Activated naive CD4-positive, alpha-beta T cell treated with anti-CD3 and anti-CD28 coated beads, Interleukin-2, amount 50 U/mL, for 16 hours (primary cell): ENCODE measurements at regions not wholly inside any gene's neighbourhood (a gene's known extent, or its start where the extent isn't known, plus 50 kb on each side); places are given as distances from the start of the nearest gene placed in this dataset.

Source experiments
- DNase-seq: peaks from one replicate; pipeline ENCODE4 v3.0.0-alpha.2; 2020

DNA sequence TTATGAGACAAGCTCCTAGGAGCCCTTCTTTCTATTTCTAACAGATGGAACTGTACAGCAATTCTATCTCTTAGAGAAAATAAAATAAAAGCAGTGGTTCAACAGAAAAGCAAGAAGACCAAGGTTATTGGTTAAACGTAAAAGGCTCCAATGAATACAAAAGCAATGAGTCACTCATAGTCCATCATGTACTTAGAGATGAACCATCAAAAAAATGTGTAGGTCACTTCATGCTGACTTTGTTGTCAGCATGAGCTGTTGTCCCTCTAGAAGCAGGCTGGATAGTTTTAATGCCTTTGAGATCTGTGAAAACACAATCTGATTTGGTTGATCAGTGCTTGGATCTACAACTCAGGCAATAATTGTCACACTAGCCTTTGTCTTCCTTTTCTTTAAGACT is 378.6 kb upstream of the ANXA10 start:
- no peak for DNase-seq

DNA sequence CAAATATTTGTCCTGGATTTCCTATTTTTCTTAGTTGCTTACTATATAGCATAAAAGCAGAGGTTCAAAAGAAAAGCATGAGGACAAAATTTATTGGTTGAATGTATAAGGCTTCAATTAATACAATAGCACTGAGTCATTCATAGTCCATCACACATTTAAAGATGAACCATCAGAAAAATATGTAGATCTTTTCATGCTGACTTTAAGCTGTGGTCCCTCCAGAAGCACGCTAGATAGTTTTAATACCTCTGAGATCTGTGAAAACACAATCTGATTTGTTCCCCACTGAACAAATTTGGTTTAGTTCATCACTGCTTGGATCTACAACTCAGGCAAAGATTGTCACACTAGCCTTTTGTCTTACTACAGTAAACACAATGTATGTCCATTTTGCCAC is 377.2 kb upstream of the ANXA10 start:
- DNase-seq, result no peak

- no peak for DNase-seq
These were observed 374.8 kb upstream of the ANXA10 start for GRCh38 chr4:167717495-167717894.

DNA sequence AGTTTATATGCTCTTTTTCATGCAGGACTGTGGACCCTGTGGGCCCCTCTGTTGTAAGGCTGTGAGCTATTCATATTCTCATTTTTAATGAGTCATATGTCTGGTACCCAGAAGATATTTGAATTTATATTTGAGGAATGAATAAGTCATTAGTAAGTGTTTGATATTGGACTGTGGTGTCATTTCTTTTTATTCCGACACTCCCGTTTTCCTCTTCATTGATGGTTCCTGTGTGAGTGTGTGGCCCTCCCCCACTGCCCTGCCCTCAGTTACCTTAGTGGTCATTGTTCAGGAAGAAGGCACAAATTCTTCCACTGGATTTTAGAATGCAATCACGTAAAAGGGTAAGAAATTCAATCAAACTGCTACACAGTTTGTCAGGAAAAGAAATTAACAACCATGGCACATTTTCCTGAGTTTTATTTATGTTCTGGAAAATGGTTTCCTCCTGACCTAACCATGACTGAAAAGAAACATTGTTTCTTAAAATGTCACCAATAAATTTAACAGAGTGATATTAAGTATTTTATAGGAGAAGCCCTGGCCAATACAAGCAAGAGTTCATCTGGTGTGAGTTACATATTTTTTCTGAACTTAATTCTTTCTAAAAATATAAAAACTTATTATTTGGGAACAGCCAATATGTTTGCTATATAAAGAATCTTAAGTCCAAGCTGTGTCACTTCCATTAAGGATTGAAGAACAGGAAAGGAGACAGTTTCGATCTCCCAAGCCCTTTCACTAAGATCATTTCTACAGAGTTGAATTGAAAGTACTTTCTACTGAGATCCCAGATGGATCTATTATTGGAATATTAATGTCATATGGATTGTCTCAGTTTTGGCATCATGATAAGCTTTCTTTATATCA is 370.5 kb upstream of the ANXA10 start:
- no peak for DNase-seq

DNA sequence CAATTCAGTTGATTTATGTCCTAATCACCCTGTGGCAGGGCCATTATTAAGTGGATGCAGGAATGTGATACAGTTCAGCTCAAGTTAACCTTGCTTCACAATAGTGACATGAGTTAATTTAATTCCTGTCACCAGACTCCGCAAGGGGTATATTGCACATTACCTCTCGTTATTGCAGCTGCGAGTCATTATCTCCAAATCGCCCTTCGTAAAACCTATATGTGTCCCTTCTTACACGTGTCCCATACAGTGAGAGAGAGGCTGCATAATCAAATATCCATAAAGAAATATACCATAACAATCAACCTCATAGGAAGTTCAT is 369.9 kb upstream of the ANXA10 start:
- no peak for DNase-seq

- no peak for DNase-seq
These were observed 367.4 kb upstream of the ANXA10 start for GRCh38 chr4:167724941-167725340.

DNA sequence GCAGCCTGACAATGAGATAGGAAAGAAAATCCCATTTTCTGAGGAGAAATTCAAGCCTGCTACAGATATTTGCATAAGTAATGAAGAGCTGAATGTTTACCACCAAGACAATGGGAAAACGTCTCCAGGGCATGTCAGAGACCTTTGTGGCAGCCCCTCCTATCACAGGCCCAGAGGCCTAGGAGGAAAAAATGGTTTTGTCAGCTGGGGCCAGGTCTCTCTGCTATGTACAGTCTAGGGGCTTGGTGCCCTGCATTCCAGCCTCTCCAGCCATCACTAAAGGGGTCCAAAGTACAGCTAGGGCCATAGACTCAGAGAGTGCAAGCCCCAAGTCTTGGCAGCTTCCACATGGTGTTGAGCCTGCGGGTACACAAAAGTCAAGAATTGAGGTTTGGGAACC is 361.6 kb upstream of the ANXA10 start:
- no peak for DNase-seq

GRCh38 chr4:167745024-167745687 is 347.2 kb upstream of the ANXA10 start:
- DNase-seq, result no peak

- DNase-seq, result no peak
These were observed 325.1 kb upstream of the ANXA10 start for GRCh38 chr4:167767281-167767680.

DNA sequence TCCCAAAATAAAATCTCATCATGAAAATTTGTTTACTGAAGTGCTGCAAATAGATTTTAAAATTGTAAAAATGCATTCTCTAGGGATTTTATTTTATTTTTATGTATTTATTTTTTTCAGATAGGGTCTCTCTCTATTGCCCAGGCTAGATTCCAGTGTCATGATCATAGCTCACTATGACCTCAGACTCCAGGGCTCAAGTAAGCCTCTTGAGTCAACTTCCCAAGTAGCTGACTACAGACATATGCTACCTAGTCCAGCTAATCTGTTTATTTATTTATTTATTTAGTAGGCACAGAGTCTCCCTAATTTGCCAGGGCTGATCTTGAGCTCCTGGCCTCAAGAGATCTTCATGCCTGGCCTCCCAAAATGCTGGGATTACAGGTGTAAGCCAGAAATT is 317.7 kb upstream of the ANXA10 start:
- no peak for DNase-seq

DNA sequence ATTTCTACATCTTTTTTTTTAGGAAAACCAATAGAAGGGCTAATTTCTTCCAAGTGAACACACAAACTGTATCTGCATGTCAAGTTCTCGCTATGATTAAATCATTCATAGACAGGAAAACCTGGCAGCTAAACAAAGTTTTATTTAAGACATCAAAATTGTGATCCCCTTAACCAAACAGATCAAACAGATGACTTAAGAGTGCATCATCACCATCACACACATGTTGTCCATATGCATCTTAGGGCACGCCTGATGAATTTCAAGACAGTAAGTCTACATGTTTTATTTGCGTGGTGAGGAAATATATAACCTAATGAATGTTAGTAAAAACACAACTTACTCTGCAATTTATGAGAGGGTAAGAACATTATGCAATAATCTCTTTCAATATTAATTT is 317.0 kb upstream of the ANXA10 start:
- DNase-seq, result no peak

DNA sequence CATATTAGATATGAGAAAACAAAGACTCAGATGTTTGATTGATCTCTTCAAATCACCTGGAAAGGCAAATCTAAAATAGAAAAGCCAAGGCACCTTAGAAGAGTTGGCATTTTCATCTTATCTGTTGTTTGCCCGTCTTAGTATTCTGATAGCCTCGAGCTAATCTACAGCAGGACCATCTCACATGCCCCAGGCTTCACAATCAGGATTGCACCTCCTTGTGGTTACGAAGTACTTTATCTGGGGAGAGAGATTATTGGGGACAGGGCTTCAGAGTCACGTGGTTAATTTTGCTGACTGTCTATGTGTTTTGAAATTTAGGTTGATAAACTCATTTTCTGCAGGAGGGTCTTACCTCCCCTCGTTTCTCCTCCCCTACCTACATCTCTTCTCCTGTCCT is 313.1 kb upstream of the ANXA10 start:
- no peak for DNase-seq

DNA sequence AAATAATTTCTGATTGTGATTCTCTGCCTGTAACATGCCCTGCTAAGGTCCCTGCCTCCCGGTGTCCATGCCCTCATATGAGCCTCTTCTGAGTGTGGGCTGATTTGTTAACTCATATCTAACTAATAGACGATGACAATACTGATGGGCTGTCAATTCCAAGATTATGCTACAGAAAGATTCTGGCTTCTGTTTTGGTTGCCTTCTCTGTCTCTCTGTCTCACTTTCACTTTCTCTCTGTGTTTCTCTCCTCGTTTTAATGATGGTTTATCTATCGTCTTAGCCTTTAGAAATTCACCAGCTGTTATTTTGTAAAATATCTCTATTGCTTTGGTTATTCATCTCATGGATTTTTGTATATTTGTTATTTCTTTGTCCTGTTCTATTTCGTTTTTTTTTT is 312.5 kb upstream of the ANXA10 start:
- no peak for DNase-seq

GRCh38 chr4:167784826-167785225 is 307.5 kb upstream of the ANXA10 start:
- no peak for DNase-seq

- no peak for DNase-seq
These were observed 306.8 kb upstream of the ANXA10 start for GRCh38 chr4:167785523-167785922.

GRCh38 chr4:167786504-167786903 is 305.8 kb upstream of the ANXA10 start:
- no peak for DNase-seq

GRCh38 chr4:167787231-167787630 is 305.1 kb upstream of the ANXA10 start:
- DNase-seq, result no peak

DNA sequence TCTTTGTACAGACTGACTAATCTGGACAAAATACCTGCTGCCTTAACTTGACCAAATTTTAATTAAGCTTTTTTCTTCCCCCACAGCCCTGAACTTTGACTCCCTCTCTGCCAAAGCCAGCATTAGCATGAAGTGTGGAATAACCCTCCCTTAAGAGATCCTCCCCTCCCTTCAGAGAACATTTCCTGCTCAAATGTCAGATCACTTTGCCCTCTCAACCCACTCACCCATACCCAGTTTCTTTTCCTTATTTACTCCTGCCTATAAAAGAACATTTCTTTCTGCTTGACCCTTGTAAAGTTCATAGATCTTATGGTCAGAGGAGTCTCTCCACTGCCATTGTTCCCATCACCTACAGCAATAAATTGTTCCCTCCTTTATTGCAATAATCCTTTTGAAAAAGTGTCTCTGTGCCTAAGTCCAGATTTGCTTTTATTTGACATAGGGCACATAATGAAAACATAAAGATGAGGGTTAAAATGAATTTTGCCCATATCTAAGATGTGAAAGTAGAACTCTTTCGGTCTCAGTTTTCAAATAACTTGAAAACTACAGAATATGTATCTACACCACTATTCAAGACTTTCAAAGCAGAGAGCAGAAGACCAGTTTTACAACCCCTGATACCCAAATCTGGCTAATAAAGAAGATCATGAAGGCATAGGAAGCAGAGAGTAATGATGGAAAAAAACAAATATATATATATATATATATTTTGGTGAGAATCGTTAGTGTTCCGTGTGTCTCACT is 289.7 kb upstream of the ANXA10 start:
- no peak for DNase-seq

DNA sequence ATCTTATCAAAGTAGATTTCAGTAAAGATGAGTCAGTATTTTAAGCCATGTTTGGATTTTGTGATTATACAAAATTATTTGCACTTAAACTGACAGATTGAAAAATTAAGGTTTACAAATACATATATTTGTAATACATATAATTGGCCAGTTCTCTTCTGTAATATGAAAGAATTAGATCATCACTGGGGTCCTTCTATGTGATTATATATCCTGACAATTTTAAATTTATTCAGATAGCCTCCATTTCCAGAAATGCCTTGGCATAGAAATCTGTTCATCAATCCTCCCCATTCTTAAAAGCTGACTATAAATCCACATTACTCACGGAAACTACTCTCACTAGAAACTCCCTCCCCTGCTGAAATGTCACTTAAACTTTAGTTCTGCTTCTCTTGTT is 280.4 kb upstream of the ANXA10 start:
- DNase-seq, result no peak

- no peak for DNase-seq
These were observed 266.1 kb upstream of the ANXA10 start for GRCh38 chr4:167826281-167826680.

- DNase-seq, result no peak
These were observed 260.5 kb upstream of the ANXA10 start for GRCh38 chr4:167831855-167832254.

DNA sequence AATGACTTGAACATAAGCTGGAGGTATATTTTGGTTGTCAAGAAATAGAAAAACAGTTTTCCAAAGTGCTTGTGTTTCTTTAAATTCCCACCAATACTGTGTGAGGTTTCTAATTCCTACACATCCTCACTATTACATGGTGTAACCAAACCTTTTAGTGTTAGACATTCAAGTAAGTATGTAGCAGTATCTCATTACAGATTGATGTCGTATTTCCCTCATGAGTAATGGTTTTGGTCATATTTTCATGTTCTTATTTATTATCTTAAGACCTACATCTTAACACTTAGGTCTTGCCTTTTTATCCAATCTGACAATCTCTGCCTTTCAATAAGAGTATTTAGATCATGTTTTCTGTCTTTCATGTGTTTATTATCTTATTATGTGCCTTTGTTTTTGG is 253.7 kb upstream of the ANXA10 start:
- DNase-seq, result no peak

GRCh38 chr4:167842487-167842886 is 249.8 kb upstream of the ANXA10 start:
- no peak for DNase-seq

DNA sequence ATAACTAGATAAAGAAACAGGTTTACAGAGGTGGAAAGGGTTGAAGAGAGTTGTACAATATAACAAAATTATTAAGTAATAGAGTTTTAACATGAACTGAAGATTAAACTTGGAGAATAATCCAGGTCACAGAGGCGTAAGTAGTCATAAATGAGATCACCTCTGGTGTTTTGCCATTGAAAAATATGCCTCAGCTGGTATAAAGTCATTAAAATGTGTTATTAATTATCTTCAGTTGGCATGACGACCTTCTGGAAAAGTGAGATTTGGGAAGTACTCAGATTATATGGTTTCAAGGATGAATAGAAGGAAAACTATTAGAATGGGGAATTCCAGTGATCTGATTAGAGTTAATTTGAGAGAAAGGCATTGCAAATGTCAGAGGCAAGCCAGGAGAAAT is 237.5 kb upstream of the ANXA10 start:
- no peak for DNase-seq
